ENCODE measurements at regions not wholly inside any gene's neighbourhood (a gene's known extent, or its start where the extent isn't known, plus 50 kb on each side); places are given as distances from the start of the nearest gene placed in this dataset.

GRCh38 chr5:114660791-114661190 lies 298.9 kb downstream of the KCNN2 start:
- TF ChIP-seq CTCF (IDR thresholded peaks at IDR 0.05; ENCODE audit: insufficient read depth, low read depth, low read length) (no peak), EZH2 (IDR thresholded peaks at IDR 0.05; ENCODE audit: insufficient read depth, low read length) (no peak)

All from astrocyte (in vitro differentiated cells and primary cell).